Urinary bladder (tissue), 3 donors: ENCODE measurements at regions not wholly inside any gene's neighbourhood (a gene's known extent, or its start where the extent isn't known, plus 50 kb on each side); places are given as distances from the start of the nearest gene placed in this dataset.
"Not testable (repeated sequence)": the region's sequence is repeated elsewhere in the genome, so short reads cannot be mapped to it uniquely, and the experiment has no call there.

Source experiments
- DNase-seq: peaks from one replicate; pipeline ENCODE4 v3.0.0-alpha.2; 2015; ENCODE audit errors: extremely low spot score
- H3K27ac ChIP-seq: one replicate; pipeline ENCODE4 v1.5.1; 2013; ENCODE audit warnings: low read depth, mild to moderate bottlenecking, moderate library complexity
- H3K36me3 ChIP-seq: one replicate; pipeline ENCODE4 v1.6.1; 2013; ENCODE audit warnings: mild to moderate bottlenecking, moderate library complexity; ENCODE audit not compliant: insufficient read depth
- H3K4me1 ChIP-seq: one replicate; pipeline ENCODE4 v1.6.1; 2013; ENCODE audit warnings: mild to moderate bottlenecking, moderate library complexity; ENCODE audit not compliant: insufficient read depth
- H3K4me3 ChIP-seq: one replicate; pipeline ENCODE4 v1.5.1; 2013; ENCODE audit warnings: low read depth, low read length
- WGBS: extraction: QIAGEN DNeasy Blood & Tissue Kit; methylation state at CpG from one replicate; pipeline ENCODE4 v1.1.7; 2013; 5-methylcytosine and 5-hydroxymethylcytosine counted together
- donor health status: healthy with polysubstance abuse.
- donor health status: healthy.

DNA sequence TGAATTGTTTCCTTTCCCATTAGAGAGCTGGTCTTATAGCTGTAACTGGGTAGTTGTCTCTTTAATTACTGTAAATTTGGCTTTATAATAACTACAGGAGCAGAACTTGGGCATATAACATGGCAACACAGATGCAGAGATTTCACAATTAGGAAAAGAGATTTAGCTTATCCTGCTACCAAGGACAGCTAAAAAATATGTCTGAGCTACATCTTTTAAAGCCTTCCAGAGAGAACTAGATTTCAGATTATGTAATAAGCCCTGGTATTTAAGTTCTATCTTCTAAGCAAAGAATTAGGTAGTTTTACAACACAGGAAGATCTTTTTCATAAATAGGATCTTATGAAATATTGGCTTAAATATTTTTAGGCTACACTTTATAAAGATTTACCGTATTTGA lies 313.8 kb downstream of the S1PR1 start:
- DNase-seq, result no peak
- Histone ChIP-seq H3K4me3 (no peak overlapping the region), H3K36me3 (no peaks in the 10 kb centered on the region), H3K4me1 (no peaks in the 10 kb centered on the region), H3K27ac (no peak overlapping the region)
- 41% methylated on average over 1 of the region's 1 CpG for WGBS

GRCh38 chr1:101566883-101567538 lies 330.2 kb downstream of the S1PR1 start:
- H3K4me1 ChIP-seq, result no peaks in the 10 kb centered on the region
- H3K27ac ChIP-seq, result no peak overlapping the region
- WGBS, result 95% methylated on average over 1 of the region's 1 CpG
- H3K4me3 ChIP-seq, result no peak overlapping the region
- no peaks in the 10 kb centered on the region for H3K36me3 ChIP-seq
- no peak for DNase-seq

GRCh38 chr1:101567582-101568189 lies 330.9 kb downstream of the S1PR1 start:
- Histone ChIP-seq H3K36me3 (no peaks in the 10 kb centered on the region), H3K27ac (no peak overlapping the region), H3K4me1 (no peaks in the 10 kb centered on the region), H3K4me3 (no peak overlapping the region)
- 59% methylated on average over 4 of the region's 4 CpGs for WGBS
- DNase-seq, result no peak

DNA sequence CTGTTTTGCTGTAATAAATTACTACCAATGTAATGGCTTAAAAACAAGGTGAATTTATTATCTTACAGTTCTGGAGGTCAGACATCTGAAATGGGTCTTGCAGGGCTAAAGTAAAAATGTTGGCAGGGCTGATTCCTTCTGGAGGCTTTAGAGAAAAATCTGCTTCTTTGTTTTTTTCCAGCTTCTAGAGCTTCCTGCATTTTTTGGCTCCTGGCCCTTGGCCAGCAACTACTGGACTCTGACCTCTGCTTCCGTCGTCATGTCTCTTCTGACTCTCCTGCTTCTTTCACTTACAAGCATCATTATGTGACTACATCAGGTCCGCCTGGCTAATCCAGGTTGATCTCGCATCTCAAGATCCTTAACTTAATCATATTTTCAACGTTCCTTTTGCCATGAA lies 350.9 kb downstream of the S1PR1 start:
- Histone ChIP-seq H3K4me1 (no peaks in the 10 kb centered on the region), H3K36me3 (no peaks in the 10 kb centered on the region), H3K27ac (no peak overlapping the region), H3K4me3 (no peak overlapping the region)
- WGBS, result 40% methylated on average over 5 of the region's 5 CpGs
- peak; percentile 15 for DNase-seq

GRCh38 chr1:101588677-101589076 lies 351.9 kb downstream of the S1PR1 start:
- Histone ChIP-seq H3K36me3 (no peaks in the 10 kb centered on the region), H3K27ac (no peak overlapping the region), H3K4me1 (no peaks in the 10 kb centered on the region), H3K4me3 (no peak overlapping the region)
- 91% methylated on average over 1 of the region's 1 CpG for WGBS
- DNase-seq, result no peak

DNA sequence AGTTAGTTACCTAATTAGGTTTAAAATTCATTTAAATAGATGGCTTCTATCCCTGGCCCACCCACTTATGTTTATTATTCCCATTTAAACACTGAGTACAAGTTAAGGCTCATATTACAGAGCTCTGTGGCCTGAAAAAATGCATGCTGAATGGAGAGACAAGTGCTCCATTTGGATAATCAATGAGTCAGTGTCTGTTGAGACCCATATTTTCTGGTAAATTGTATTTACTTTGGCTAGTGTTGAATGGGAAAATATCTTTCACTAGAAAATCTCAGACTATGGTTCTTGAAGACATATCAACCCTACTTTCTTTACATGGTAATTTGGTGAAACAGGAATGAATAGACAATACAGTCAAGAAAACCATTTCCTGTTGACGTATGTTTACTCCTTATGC lies 356.0 kb downstream of the S1PR1 start:
- DNase-seq, result no peak
- no peak overlapping the region for H3K4me3 ChIP-seq
- no peaks in the 10 kb centered on the region for H3K36me3 ChIP-seq
- no peaks in the 10 kb centered on the region for H3K4me1 ChIP-seq
- H3K27ac ChIP-seq, result no peak overlapping the region
- 80% methylated on average over 1 of the region's 1 CpG for WGBS

- WGBS, result 20% methylated on average over 2 of the region's 2 CpGs
Observed at GRCh38 chr1:101595881-101596374, 359.1 kb downstream of the S1PR1 start.

GRCh38 chr1:101600615-101601014 lies 363.8 kb downstream of the S1PR1 start:
- DNase-seq, H3K36me3 ChIP-seq, H3K4me1 ChIP-seq, H3K27ac ChIP-seq, H3K4me3 ChIP-seq: not testable (repeated sequence)
- WGBS, result 83% methylated on average over 5 of the region's 5 CpGs

More at GRCh38 chr1:101595881-101596374, 359.1 kb downstream of the S1PR1 start:
- no peak overlapping the region for H3K27ac ChIP-seq
- DNase-seq, result no peak
- no peaks in the 10 kb centered on the region for H3K36me3 ChIP-seq
- H3K4me3 ChIP-seq, result no peak overlapping the region
- no peaks in the 10 kb centered on the region for H3K4me1 ChIP-seq

DNA sequence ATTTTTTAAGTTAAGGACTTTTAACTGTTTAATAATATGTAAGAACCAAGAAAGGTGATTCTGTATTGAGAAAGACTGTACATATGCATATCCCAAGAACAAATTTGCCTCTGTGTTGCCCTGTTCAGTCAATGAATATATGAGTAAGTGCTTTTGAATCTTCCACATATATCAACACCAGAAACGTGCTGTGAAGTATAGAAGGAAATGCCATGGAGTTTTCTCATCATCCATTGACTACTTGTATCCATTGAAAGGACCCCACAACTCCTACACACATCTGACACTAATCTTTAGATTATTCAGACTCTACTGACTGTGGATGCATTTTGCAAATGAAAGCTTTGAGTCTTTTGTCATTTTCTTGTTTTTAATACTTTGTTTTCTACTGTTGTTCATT lies 366.9 kb downstream of the S1PR1 start:
- no peak for DNase-seq
- H3K4me1 ChIP-seq, result no peaks in the 10 kb centered on the region
- H3K27ac ChIP-seq, result no peak overlapping the region
- WGBS, result 48% methylated on average over 1 of the region's 1 CpG
- no peaks in the 10 kb centered on the region for H3K36me3 ChIP-seq
- no peak overlapping the region for H3K4me3 ChIP-seq

DNA sequence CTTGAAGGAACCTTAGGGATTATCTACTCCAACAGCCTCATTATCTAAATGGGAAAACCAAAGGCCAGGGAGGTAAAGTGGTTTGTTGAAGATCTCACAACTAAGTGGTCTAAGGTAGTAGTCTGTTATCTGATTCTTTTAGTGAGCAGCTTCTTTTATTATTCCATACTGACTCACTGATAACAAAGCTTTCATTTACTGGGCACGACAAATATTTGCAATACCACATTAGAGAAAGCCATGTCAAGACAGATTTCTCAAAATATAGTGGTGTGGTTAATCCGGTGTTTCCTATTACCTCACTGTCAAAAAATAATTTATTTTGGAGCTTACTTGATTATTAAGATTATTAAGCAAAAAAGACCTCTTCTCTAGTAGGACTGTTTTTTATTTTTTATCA lies 369.1 kb downstream of the S1PR1 start:
- H3K4me1 ChIP-seq, result no peaks in the 10 kb centered on the region
- DNase-seq, result no peak
- H3K4me3 ChIP-seq, result no peak overlapping the region
- WGBS, result 37% methylated on average over 2 of the region's 2 CpGs
- H3K27ac ChIP-seq, result no peak overlapping the region
- H3K36me3 ChIP-seq, result no peaks in the 10 kb centered on the region

- Histone ChIP-seq H3K36me3 (no peaks in the 10 kb centered on the region), H3K4me3 (no peak overlapping the region), H3K4me1 (no peaks in the 10 kb centered on the region), H3K27ac (no peak overlapping the region)
- no peak for DNase-seq
Observed at GRCh38 chr1:101613546-101613945, 376.7 kb downstream of the S1PR1 start.

- Histone ChIP-seq H3K4me1 (no peaks in the 10 kb centered on the region), H3K4me3 (no peak overlapping the region), H3K36me3 (no peaks in the 10 kb centered on the region), H3K27ac (no peak overlapping the region)
- DNase-seq, result no peak
- 93% methylated on average over 5 of the region's 5 CpGs for WGBS
Observed at GRCh38 chr1:101618900-101619299, 377.8 kb downstream of the OLFM3 start.

- H3K4me1 ChIP-seq, result no peaks in the 10 kb centered on the region
- WGBS, result 62% methylated on average over 5 of the region's 5 CpGs
- no peak overlapping the region for H3K4me3 ChIP-seq
- no peak overlapping the region for H3K27ac ChIP-seq
- DNase-seq, result no peak
- no peaks in the 10 kb centered on the region for H3K36me3 ChIP-seq
Observed at GRCh38 chr1:101632548-101633272, 364.0 kb downstream of the OLFM3 start.

DNA sequence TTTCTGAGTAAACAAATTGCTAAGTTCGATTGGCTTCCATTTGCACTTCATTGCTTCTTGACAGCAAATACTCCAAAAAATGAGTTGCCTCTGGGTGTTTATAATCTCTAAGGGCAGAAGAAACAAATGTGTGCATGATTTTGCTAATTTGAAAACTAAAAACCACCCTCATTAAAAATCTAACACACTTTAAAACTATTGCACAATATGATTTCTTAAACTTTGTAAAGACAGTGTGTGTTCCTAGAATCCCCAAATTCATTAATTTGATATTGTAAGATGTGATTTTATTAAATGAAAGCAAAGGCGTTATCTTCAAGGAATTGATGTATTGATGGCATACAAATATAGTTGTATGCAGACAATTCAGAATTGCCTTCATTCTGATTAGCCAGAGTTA lies 350.9 kb downstream of the OLFM3 start:
- Histone ChIP-seq H3K4me1 (no peaks in the 10 kb centered on the region), H3K27ac (no peak overlapping the region), H3K36me3 (no peaks in the 10 kb centered on the region), H3K4me3 (no peak overlapping the region)
- 57% methylated on average over 2 of the region's 2 CpGs for WGBS
- DNase-seq, result no peak
